ENCODE measurements at regions not wholly inside any gene's neighbourhood (a gene's known extent, or its start where the extent isn't known, plus 50 kb on each side); places are given as distances from the start of the nearest gene placed in this dataset.

- no peak for DNase-seq (ENCODE audit: low read depth)
Observed at GRCh38 chr2:238635647-238636051, 208.9 kb downstream of the ASB1 start.

- no peak for DNase-seq (ENCODE audit: low read depth)
Observed at GRCh38 chr2:238636269-238637073, 209.7 kb downstream of the ASB1 start.

- DNase-seq (ENCODE audit: low read depth): no peak
Observed at GRCh38 chr2:238638100-238638981, 209.5 kb upstream of the TWIST2 start.

- DNase-seq (ENCODE audit: low read depth): no peak
Observed at GRCh38 chr2:238638982-238639628, 208.8 kb upstream of the TWIST2 start.

GRCh38 chr2:238640486-238640885, 207.4 kb upstream of the TWIST2 start:
- DNase-seq (ENCODE audit: low read depth): no peak

GRCh38 chr2:238642973-238643372, 204.9 kb upstream of the TWIST2 start:
- no peak for DNase-seq (ENCODE audit: low read depth)

GRCh38 chr2:238643400-238643907, 204.4 kb upstream of the TWIST2 start:
- DNase-seq (ENCODE audit: low read depth): no peak

GRCh38 chr2:238644095-238645081, 203.5 kb upstream of the TWIST2 start:
- DNase-seq (ENCODE audit: low read depth): no peak

GRCh38 chr2:238645095-238645494, 202.8 kb upstream of the TWIST2 start:
- no peak for DNase-seq (ENCODE audit: low read depth)

GRCh38 chr2:238645716-238646115, 202.2 kb upstream of the TWIST2 start:
- DNase-seq (ENCODE audit: low read depth): no peak

GRCh38 chr2:238646281-238646680, 201.6 kb upstream of the TWIST2 start:
- DNase-seq (ENCODE audit: low read depth): no peak

GRCh38 chr2:238646803-238647202, 201.1 kb upstream of the TWIST2 start:
- DNase-seq (ENCODE audit: low read depth): no peak

GRCh38 chr2:238649123-238649522, 198.8 kb upstream of the TWIST2 start:
- no peak for DNase-seq (ENCODE audit: low read depth)

- DNase-seq (ENCODE audit: low read depth): no peak
Observed at GRCh38 chr2:238649936-238650518, 197.9 kb upstream of the TWIST2 start.

GRCh38 chr2:238650536-238650935, 197.3 kb upstream of the TWIST2 start:
- DNase-seq (ENCODE audit: low read depth): no peak

GRCh38 chr2:238651306-238652052, 196.4 kb upstream of the TWIST2 start:
- DNase-seq (ENCODE audit: low read depth): no peak

GRCh38 chr2:238652053-238652770, 195.7 kb upstream of the TWIST2 start:
- no peak for DNase-seq (ENCODE audit: low read depth)

GRCh38 chr2:238652771-238653157, 195.1 kb upstream of the TWIST2 start:
- no peak for DNase-seq (ENCODE audit: low read depth)

GRCh38 chr2:238653431-238654109, 194.3 kb upstream of the TWIST2 start:
- no peak for DNase-seq (ENCODE audit: low read depth)
